ENCODE measurements at regions not wholly inside any gene's neighbourhood (a gene's known extent, or its start where the extent isn't known, plus 50 kb on each side); places are given as distances from the start of the nearest gene placed in this dataset.
"Not testable (repeated sequence)": the region's sequence is repeated elsewhere in the genome, so short reads cannot be mapped to it uniquely, and the experiment has no call there.

DNA sequence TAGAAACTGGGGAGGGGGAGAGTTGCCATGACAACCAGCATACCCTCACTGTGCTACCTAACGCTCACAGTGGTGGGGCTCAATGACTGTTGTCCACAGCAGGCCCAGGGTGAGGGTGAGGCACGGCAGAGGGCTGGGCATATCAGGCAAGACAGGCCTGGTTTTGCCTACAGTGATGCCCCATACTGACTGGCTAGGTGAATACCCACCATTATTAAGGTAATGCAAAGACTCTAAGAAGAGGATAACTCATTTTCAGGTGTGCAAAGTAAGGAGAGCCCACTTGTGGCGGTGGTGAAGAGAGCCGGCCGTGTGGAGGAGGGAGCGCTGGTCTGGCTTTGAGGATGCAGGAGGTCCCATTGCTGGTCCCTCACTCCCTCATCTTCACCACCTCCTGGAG is 422.3 kb downstream of the FUT8 start:
- DNase-seq (ENCODE audit: low read depth, low spot score) = no peak

- DNase-seq (ENCODE audit: low read depth, low spot score) = no peak
Observed at GRCh38 chr14:65835501-65835900, 423.0 kb downstream of the FUT8 start.

DNA sequence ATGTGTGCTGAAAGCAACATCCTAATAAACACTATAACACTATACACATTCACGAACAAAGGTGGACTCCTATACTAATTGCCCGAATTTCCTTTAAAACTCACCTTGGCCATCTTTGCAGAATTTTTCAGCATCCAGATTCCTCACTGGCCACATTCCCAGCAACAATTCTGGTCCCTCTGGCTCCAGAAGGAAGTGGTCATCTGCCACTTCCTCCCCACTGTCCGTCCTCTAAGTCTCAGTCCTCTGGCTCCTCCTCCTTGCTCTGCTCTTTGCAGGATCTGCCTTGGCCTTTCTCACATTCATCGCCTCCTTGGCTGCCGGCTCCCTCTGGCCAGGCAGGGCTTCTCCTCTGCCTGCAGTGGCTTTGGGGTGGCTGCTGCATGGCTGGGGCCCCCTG is 426.0 kb downstream of the FUT8 start:
- DNase-seq (ENCODE audit: low read depth, low spot score) = no peak

DNA sequence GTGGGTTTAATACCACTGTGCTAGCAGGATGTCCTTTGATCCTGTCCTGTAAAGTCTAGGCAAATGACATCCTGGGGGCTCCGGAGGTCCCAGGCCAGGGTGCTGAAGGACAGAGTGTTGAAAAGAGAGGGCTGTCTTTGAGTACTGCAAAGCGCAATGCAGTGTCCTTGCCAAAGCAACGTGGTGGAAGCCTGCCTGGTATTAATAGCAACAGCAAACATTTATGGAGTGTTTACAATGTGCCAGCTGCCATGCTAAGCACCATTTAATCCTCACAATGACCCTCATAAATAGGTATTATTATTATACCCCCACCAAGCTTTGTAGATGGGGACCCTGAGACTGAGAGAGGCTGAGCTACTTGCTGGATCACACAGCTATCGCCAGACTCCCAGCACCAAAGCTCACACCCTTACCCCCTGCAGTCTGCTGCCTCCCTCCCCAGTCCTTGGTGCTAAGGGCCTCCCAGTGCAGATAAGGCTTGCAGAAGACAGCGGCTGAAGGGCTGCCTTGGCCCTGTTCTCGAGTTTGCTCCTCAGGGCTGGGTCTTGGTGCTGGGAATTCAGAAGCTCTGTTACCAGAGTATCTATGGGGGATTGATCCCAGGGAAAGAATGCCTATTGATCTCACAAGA is 427.7 kb downstream of the FUT8 start:
- no peak for DNase-seq (ENCODE audit: low read depth, low spot score)

- DNase-seq (ENCODE audit: low read depth, low spot score) = no peak
Observed at GRCh38 chr14:65840786-65841185, 428.3 kb downstream of the FUT8 start.

DNA sequence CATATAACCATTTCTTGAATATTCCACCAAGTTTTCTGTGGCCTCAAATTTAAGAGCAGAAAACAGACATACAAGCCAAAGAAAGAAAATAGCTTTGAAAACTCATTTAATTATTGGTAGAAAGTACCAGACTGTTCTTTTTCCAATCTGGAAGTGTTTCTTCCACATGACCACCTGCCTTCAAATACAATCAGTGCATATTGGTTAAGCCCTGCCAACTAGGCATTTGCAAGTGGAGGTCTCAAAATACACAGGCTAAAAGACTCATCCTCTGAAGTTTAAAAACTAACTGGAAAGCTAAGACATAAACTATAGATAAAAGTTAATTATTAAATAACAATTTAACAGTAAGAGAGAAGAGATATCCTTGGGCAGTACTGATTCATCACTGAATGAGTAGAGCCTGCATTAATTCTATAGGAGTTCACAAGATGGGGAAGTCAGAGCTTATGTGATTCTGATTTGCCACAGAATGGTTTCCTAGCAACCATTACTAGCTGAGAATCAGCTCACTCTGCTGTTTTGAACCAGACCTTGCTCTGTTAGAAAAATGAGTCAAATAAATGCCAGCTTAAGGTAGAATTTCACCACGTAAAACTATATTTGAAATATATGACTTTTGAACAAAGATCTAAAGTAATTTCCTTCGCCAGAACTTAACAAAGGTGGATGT is 433.8 kb downstream of the FUT8 start:
- no peak for DNase-seq (ENCODE audit: low read depth, low spot score)

GRCh38 chr14:65847075-65847847 is 434.7 kb downstream of the FUT8 start:
- no peak for DNase-seq (ENCODE audit: low read depth, low spot score)

GRCh38 chr14:65847931-65848330 is 435.4 kb downstream of the FUT8 start:
- not testable (repeated sequence) for DNase-seq (ENCODE audit: low read depth, low spot score)

DNA sequence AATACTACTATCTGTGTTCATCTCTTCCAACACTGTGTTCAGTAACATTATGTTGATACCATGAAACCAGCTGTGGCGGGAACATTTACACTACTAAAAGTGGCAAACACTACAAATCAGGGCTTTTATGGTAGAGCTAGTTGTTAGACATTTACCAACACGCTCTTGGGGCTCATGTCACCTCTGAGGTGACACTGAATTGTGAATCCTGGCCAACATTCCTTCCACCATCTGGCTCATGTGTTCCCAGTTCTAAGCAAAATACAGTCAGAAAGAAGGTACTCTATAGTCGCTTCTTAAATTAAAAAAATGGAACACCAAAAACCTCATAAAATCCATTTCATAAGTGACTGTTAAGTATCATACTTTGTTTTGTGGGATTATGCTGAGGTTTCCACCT is 436.6 kb downstream of the FUT8 start:
- DNase-seq (ENCODE audit: low read depth, low spot score) = no peak

- no peak for DNase-seq (ENCODE audit: low read depth, low spot score)
Observed at GRCh38 chr14:65849558-65849957, 437.0 kb downstream of the FUT8 start.

DNA sequence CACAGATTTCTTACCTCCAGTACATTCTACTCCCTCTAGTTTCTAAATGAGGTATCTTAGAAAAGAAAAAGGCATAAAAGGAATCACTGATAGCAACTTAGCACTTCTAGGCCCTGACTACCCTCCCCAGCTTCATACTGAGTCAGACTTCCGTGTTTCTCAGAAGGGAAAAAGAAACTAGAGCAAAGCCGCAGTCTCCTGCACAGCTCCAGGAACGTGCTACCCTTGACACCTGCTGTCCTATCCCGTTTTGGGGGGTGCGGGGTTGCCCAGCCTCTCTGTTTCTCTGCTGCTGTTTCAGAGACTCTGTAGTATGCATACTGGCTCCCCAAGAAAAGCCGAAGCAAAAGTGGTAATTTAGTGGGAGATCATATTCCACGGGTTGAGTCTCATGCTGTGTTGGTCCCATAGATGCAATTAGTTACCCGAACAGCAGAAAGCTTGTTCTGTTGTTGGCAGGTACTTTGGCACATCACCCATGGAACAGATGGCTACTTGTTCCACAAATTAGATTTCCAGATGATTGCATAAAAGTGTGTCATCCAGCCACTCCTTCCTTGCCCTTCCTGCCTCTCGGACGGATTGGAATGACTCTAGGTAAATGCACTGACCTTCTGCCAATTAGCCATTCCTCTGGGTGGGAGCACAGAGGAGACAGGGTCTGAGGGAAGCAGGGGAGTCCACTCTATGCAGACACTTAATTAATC is 438.1 kb downstream of the FUT8 start:
- DNase-seq (ENCODE audit: low read depth, low spot score) = no peak

GRCh38 chr14:65852689-65853088 is 440.2 kb downstream of the FUT8 start:
- DNase-seq (ENCODE audit: low read depth, low spot score) = no peak

DNA sequence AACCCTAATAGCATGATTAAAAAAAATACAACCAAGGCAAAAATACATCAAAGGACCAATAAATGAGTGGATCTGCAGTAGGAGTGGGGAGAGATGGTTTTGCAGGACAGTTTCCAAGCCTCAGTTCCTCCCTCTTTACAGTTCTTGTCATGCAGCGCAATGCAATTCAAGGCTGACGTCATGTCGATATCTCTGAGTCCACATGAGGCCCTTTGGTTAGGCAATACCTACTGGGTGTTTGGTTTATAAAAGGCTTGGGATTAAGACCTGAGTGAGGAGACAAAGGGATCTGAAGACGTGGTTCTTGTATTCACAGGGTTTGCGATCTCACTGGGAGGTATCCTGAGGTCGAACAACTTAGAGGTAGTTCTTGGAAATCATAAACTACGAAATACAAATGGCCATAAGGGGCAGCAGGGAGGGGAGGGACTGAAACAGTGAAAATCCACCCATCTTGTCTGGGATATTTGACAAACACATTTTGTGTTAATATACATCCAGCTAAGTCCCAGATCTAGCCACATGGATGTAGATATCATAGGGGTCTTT is 441.0 kb downstream of the FUT8 start:
- DNase-seq (ENCODE audit: low read depth, low spot score) = no peak

DNA sequence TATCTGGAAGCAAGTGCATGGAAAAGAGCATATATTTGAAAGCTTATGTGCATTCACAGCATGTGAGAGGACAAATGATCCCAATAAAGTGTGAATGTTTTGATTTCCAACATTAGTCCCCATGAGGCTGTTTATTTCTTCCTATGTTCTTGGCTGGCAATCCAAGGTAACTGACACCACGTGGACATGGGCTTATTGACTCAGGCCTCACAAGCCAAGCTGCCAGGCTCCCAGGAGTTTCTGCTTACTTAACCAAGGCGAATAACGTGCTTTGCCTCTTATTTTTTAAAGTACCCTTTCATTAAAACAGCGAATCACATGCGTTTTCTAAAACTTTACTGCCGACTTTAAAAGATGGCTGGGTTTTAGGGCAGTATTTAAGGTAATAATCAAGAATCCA is 441.7 kb downstream of the FUT8 start:
- DNase-seq (ENCODE audit: low read depth, low spot score) = no peak

DNA sequence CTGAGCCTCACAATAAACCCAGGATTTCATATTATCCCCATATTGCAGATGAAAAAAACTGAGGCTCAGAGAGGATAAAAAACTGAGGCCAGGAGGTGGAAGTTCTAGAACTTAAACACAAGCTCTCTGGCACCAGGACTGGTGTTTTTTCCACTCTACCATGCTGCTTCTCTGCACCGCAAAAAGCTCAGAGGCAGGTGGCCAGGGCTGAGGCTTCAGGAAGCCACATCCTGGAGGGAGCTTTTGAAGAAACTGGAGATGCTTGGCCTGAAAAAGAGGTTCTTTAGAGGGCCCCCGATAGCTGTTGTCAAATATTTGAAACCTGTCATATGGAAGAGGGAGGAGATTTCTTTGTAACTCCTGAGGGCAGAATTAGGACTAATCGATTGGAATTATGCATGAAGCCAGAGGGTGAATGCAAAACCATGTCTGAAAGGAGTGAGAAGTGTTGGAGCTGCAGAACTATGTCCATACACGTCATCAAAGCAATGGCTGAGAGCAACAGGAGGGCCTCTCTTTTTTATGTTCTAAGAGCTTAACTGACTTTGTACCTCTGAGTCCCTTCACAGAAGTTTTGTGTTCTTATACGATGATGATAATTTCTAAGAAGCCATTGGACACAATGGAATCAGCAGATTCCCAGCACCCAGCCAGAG is 448.6 kb downstream of the FUT8 start:
- DNase-seq (ENCODE audit: low read depth, low spot score) = no peak

DNA sequence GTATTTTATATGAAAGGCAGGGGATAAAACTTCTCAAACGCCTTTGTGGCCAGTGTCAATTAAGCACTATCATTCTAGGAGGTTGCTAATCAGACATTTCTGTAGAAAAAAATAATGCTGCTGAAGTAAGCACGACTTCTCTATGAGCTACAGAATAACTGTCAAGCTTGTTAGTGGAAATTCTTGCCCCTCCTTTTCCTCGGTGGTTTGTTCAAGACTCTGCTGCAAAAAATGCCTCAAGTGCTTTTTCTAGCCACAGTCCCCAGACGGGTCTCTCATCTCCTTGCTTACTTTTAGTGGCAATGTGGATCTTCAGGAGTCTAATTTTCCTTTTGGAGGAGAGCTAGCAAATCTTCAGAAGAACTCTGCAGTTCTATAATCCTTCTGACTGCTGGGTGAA is 452.0 kb downstream of the FUT8 start:
- no peak for DNase-seq (ENCODE audit: low read depth, low spot score)

DNA sequence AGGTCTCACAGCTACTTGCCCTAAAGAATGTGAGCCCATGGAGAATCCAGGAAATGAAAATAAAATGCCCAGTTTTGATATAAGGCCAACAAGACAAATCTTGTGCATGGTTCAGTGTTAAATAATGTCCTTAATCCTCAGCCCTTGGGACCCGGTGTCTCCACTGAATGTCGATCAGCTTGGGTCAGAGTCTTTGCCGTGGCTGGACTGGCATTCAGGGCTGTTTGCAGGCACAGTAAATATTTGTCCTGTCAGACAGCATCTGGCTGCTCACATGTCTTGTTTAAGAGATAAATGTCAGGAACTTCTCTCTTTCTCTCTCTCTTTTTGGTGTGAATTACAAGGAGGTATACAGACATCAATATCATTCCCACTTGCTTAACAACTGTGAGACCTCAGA is 452.5 kb downstream of the FUT8 start:
- DNase-seq (ENCODE audit: low read depth, low spot score) = no peak

DNA sequence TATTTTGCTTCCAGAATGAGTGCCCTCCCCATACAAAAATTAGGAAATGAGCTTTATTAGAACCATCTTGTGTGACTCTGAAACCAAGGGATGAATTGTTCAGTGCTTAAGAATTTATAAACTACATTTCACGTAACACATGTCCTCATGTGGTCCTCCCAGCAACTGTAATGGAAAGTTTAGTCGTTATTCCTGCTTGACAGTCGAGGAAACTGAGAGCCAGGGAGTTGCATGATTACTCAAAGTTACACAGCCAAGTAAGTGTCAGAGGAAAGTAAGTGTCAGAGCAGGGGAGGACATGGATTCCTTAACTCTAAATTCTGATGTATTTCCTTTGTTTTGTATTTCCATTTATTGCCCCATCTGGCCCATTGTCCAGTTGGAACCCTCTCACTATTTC is 453.9 kb downstream of the FUT8 start:
- no peak for DNase-seq (ENCODE audit: low read depth, low spot score)

GRCh38 chr14:65866886-65867285 is 454.4 kb downstream of the FUT8 start:
- no peak for DNase-seq (ENCODE audit: low read depth, low spot score)

GRCh38 chr14:65867333-65867732 is 454.8 kb downstream of the FUT8 start:
- no peak for DNase-seq (ENCODE audit: low read depth, low spot score)

GRCh38 chr14:65872536-65872935 is 460.0 kb downstream of the FUT8 start:
- no peak for DNase-seq (ENCODE audit: low read depth, low spot score)

- no peak for DNase-seq (ENCODE audit: low read depth, low spot score)
Observed at GRCh38 chr14:65877166-65877565, 464.6 kb downstream of the FUT8 start.
